PC-3 (cell line): ENCODE measurements at regions not wholly inside any gene's neighbourhood (a gene's known extent, or its start where the extent isn't known, plus 50 kb on each side); places are given as distances from the start of the nearest gene placed in this dataset.

Experiments used
- EZH2 ChIP-seq: fragments of 300-600 bp; sonication (generic); IDR thresholded peaks from one replicate; pipeline ENCODE4 v1.6.1; 2017; ENCODE audit warnings: antibody characterized with exemption, mild to moderate bottlenecking, low read length; ENCODE audit not compliant: unreplicated experiment
- EZH2phosphoT487 ChIP-seq: fragments of 300-600 bp; sonication (generic); IDR thresholded peaks from 2 replicates; pipeline ENCODE4 v1.6.1; 2018; ENCODE audit warnings: mild to moderate bottlenecking, antibody characterized with exemption, low read length, borderline replicate concordance
- TF ChIP-seq, protein P1 (sequence below): fragments of 300-600 bp; sonication (generic); conservative IDR thresholded peaks from 2 replicates; pipeline ENCODE4 v1.5.1; 2017; ENCODE audit warnings: antibody characterized with exemption, low read depth, mild to moderate bottlenecking, low read length

DNA sequence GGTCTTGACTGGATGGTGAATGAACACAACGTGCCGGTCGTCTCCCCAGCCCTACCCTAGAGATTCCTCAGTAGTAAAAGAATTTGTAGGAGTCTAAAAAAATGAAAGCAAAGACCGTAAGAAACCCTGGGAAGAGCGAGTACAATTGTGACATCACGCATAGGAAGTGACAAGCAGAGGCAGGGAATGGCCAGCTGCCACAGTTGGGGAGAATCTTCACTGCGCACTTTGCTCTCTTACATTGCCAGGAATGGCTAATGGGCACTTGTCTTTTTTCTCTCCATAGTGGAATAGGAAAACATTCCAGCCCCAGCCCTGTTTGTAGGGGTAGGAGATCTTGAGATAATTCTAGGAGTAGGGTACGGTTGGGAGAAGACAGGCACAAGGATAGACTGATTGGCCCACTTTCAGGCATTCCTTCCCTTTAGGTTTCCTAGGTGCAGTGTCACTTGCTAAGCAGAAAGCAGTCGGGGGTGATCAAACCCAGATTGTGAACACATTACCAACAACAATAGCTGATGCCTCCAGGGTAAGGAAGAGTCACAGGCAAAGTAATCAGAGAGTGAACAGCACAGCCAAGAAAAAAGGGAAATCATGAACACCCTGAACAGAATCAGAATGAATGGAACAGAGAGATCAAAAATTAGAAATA is 302.7 kb downstream of the MAN2A1 start:
- TF ChIP-seq, protein P1, sequence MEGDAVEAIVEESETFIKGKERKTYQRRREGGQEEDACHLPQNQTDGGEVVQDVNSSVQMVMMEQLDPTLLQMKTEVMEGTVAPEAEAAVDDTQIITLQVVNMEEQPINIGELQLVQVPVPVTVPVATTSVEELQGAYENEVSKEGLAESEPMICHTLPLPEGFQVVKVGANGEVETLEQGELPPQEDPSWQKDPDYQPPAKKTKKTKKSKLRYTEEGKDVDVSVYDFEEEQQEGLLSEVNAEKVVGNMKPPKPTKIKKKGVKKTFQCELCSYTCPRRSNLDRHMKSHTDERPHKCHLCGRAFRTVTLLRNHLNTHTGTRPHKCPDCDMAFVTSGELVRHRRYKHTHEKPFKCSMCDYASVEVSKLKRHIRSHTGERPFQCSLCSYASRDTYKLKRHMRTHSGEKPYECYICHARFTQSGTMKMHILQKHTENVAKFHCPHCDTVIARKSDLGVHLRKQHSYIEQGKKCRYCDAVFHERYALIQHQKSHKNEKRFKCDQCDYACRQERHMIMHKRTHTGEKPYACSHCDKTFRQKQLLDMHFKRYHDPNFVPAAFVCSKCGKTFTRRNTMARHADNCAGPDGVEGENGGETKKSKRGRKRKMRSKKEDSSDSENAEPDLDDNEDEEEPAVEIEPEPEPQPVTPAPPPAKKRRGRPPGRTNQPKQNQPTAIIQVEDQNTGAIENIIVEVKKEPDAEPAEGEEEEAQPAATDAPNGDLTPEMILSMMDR, result no peak
- no peak for TF ChIP-seq EZH2
- no peak for TF ChIP-seq EZH2phosphoT487
